GM19023 (cell line): ENCODE measurements at regions not wholly inside any gene's neighbourhood (a gene's known extent, or its start where the extent isn't known, plus 50 kb on each side); places are given as distances from the start of the nearest gene placed in this dataset.

Experiments
- ATAC-seq: cut with Tn5 transposase; IDR thresholded peaks from one replicate; pipeline ENCODE4 v1.9.1; 2021; ENCODE audit warnings: mild to moderate bottlenecking, moderate library complexity; ENCODE audit not compliant: unreplicated experiment

- ATAC-seq = no peak
These were observed 92.6 kb downstream of the RDH14 start for GRCh38 chr2:18467749-18468360.

- ATAC-seq = no peak
These were observed 94.5 kb downstream of the RDH14 start for GRCh38 chr2:18465979-18466378.

DNA sequence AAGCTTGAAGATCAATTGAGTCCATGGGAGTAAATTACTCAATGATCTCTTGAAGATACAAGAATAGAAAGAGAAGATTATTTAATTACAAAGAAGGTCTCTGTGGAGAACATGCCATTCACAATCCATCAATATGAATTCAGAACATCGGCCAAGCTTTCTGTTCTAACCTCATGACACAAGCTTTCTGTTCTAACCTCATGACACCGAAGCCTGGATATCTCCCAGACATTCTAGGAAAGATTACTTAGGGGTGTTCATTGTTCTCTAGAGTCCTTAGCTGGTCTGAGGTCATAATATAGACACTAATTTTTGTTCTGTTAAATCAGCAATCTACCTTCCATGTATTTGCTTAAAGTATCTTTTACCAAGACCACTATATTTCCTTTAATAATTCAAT is 95.5 kb downstream of the RDH14 start:
- no peak for ATAC-seq

DNA sequence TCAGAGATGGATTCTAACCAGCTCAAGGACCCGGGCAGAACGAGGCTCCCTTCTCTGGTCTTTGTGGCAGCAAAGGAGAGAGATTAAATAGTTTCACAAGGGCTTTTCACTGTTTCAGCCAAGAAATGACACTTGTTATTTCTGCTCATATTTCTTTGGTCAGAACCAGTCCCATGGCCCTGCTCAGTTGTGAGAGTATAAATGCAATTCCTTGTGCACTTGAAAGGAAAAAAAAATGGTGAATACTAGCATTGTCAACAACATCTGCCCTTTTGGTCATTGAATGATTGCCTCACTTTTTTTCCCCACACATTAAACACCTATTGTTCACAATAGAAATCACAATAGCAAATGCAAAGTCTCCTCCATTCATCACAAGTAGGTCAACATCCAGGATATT is 104.4 kb downstream of the RDH14 start:
- ATAC-seq = no peak

GRCh38 chr2:18455236-18455862 is 105.1 kb downstream of the RDH14 start:
- ATAC-seq = no peak

- ATAC-seq = no peak
These were observed 105.7 kb downstream of the RDH14 start for GRCh38 chr2:18454692-18455235.

DNA sequence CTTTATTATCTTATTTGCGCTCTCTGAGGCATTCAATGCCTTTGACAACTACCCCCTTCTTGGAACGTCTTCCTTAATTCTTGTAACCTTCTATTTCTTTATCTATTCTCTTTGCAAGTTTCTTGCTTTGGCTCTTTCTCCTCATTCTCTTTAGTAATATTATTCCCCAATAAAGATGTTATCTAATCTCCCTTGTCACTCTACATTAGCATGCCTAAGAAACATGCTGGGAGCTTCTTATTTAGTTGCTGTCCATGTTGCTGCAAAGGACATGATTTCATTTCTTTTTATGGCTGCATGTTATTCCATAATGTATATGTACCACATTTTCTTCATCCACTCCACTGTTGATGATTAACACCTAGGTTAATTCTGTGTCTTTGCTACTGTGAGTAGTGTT is 113.7 kb downstream of the RDH14 start:
- ATAC-seq = no peak

DNA sequence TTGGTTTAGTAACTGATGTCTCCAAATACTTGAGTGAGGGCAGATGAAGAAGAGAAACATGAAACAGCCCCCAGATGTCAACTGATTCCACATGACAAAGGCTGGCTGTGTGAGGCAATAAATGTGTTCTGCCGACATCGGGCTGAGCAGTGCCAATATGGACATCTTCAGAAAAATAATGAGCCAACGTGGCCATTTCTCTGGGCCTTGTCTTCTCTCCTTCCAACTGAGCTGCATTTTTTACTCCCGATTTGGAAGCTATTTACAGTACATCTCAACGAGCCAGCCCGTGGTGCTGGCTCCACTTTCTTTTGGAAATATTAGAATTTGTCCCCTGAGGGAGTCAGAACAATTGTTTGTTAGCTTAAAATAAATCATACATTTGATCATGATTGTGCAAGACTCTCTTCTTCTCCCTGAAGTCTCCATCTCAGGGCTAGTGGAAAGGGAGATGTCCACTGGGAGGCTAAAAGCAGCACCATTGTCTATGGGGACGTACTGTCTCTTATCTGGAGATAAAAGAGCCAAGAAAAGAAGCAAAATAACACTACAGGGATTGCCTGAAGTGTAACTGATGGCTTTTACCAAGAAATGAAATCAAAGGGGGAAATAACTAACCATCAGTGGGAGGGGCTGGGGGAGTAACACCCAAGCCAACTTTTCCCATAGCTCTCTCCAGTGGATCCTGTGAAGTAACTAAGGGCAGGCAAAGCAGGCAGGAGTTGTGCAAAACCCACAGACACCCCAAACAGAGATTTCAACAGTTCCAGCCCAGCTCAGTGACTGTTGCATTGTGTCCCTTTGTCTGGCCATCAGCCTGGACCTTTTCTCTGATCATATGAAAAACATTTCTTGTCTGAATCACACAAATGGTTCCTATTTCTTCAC is 114.8 kb downstream of the RDH14 start:
- ATAC-seq = no peak

DNA sequence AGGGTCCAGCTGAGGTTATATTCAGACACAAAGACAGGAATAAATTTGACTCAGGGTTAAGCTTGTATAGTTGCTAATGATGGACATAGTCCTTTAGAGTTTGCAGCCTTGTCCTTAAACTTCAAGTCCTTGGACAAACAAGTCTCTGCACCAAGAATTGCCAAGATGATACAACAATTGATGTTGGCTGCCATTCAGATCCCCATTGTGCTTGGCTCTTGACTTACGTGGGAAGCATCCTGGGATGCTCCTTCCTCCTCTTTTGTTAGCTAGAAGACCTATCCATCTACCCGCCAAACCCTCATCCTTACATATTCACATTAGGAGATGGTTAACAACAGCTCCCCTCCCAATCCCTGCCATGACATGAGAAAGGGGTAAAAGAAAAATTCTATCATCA is 115.6 kb downstream of the RDH14 start:
- no peak for ATAC-seq

DNA sequence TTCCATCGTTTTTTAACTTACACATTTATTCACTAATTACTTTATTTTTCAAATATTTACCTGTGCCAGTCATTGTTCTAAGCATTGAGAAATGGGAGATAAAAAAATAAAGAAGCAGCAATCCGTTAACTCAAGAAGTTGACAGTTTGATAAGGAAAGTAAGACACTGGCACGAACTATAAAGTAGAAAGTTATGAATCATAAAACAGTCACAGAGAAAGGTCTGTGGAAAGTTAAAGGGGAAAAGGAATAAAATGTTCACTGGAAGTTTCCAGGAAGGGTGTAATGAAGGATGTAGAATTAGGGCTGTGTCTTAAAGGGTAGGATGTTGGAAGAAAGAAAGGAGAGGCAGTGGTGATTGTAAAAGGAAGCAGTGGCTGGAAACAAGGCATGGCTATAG is 118.9 kb downstream of the RDH14 start:
- no peak for ATAC-seq

- ATAC-seq = no peak
These were observed 119.7 kb downstream of the RDH14 start for GRCh38 chr2:18440777-18441176.

GRCh38 chr2:18440141-18440661 is 120.3 kb downstream of the RDH14 start:
- no peak for ATAC-seq

DNA sequence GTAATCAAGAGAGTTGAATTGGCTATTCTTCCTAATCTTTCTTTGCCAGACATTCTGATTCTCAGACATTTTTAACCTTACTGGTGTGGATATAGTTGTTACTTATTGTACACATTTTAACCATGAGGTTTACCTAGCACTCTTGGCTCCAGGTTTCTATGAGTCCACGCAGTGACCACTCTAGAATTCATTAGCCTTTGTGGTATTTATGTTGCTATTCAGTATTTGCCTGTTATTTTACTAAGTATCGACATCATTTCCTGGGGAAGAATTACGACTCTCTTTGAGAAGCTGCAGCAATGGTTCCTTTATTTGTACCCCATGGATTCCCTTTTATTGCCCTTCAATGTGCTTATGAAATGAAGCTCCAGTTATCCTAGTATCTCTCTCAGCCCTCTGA is 120.7 kb downstream of the RDH14 start:
- ATAC-seq = no peak

GRCh38 chr2:18437909-18438308 is 122.5 kb downstream of the RDH14 start:
- ATAC-seq = no peak

DNA sequence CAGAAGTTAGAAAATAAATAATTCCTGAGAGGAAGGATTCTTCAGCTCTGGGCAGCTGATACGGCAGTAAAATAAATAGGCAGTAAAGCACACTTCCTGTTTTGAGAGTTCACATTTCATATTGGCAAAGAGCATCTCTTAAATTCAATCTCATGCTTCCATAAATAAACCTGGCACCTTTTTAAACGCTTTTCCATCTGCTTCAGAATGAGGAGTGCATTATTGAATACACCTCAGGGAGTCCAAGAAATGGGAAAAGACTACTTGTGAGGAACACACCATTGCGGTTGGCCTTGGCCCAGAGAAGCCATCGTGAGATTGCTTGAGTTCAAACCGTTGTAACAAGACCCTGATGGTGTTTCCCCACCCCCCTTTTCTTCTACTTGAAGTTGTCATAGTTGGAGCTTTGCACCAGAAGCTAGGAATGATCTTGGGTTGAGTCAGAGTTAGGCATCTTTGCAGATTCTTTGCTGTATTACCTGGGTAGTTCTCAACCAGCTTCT is 123.9 kb downstream of the RDH14 start:
- no peak for ATAC-seq

GRCh38 chr2:18435426-18436037 is 124.9 kb downstream of the RDH14 start:
- ATAC-seq = no peak

GRCh38 chr2:18433872-18434271 is 126.6 kb downstream of the RDH14 start:
- no peak for ATAC-seq

- no peak for ATAC-seq
These were observed 127.5 kb downstream of the RDH14 start for GRCh38 chr2:18432999-18433398.

GRCh38 chr2:18430996-18431748 is 129.3 kb downstream of the RDH14 start:
- ATAC-seq = no peak

DNA sequence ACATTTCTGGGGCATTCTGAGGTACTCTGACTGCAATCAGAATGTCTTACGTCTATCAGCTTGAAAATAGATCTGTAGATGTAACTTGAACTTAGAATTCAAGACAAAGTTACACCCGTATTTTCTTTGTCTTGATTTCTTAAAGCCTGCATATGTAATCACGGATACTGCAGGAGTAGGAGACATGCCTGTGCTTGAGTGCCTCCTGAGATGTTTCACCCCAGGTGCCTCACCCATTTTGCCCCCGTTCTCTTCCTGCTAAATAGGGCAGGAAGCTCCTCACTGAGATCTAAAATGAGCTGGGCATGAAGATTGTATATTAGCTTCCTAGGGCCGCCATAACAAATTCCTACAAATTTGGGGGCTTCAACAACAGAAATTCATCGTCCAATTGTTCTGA is 131.9 kb downstream of the RDH14 start:
- no peak for ATAC-seq
